DND-41 (cell line): ENCODE measurements at regions not wholly inside any gene's neighbourhood (a gene's known extent, or its start where the extent isn't known, plus 50 kb on each side); places are given as distances from the start of the nearest gene placed in this dataset.

ENCODE experiments used
- ATAC-seq: fragments of 200-7000 bp; cut with Tn5 transposase; 3 replicates; pipeline ENCODE4 v1.9.1; 2021; ENCODE audit warnings: low read depth; ENCODE audit not compliant: insufficient read depth
- DNase-seq: peaks from one replicate; pipeline ENCODE4 v3.0.0-alpha.2; 2020
- H2AFZ ChIP-seq: 2 replicates; pipeline ENCODE4 v1.6.0; 2012; ENCODE audit warnings: low read depth, low read length
- H3K27ac ChIP-seq: 2 replicates; pipeline ENCODE4 v1.5.1; 2012; ENCODE audit warnings: low read length, inconsistent platforms
- H3K27me3 ChIP-seq: fragments of 200-600 bp; sonication (generic); 2 replicates; pipeline ENCODE4 v1.6.0; 2012; ENCODE audit warnings: low read length, mild to moderate bottlenecking, inconsistent platforms; ENCODE audit not compliant: insufficient read depth, poor library complexity
- H3K36me3 ChIP-seq: 2 replicates; pipeline ENCODE4 v1.5.1; 2012; ENCODE audit warnings: low read length, inconsistent platforms; ENCODE audit not compliant: insufficient read depth
- H3K4me1 ChIP-seq: 2 replicates; pipeline ENCODE4 v1.5.1; 2012; ENCODE audit warnings: mild to moderate bottlenecking, low read length; ENCODE audit not compliant: insufficient read depth
- H3K4me2 ChIP-seq: 2 replicates; pipeline ENCODE4 v1.6.0; 2012; ENCODE audit warnings: mild to moderate bottlenecking, moderate library complexity, low read length, inconsistent platforms; ENCODE audit not compliant: insufficient read depth
- H3K4me3 ChIP-seq, 2 experiments: fragments of 200-600 bp in 1 of 2; shearing (Covaris generic) in 1 of 2; 2 replicates each; pipeline ENCODE4 v1.5.1; 2012 to 2016; ENCODE audit warnings: inconsistent platforms in 2 of 2, low read length in 2 of 2, mild to moderate bottlenecking in 2 of 2, low read depth in 1 of 2, moderate library complexity in 1 of 2
- H3K79me2 ChIP-seq: 2 replicates; pipeline ENCODE4 v1.6.0; 2012; ENCODE audit warnings: low read length, inconsistent platforms; ENCODE audit not compliant: insufficient read depth
- H3K9ac ChIP-seq: 2 replicates; pipeline ENCODE4 v1.6.0; 2012; ENCODE audit warnings: low read depth, mild to moderate bottlenecking, inconsistent platforms, low read length, moderate library complexity
- H3K9me3 ChIP-seq: 2 replicates; pipeline ENCODE4 v1.5.1; 2012; ENCODE audit warnings: low read length, moderate library complexity, mild to moderate bottlenecking, inconsistent platforms; ENCODE audit not compliant: insufficient read depth, severe bottlenecking
- H4K20me1 ChIP-seq: 2 replicates; pipeline ENCODE4 v1.6.0; 2012; ENCODE audit warnings: low read length; ENCODE audit not compliant: insufficient read depth
- EZH2 ChIP-seq: IDR thresholded peaks from 3 replicates; pipeline ENCODE4 v1.6.1; 2012; ENCODE audit warnings: borderline replicate concordance, low read depth, mild to moderate bottlenecking, moderate library complexity, low read length, inconsistent platforms; ENCODE audit not compliant: severe bottlenecking
- TF ChIP-seq, protein P1 (sequence below): IDR thresholded peaks from 2 replicates; pipeline ENCODE4 v1.5.1; 2012; ENCODE audit warnings: borderline replicate concordance, low read length, moderate library complexity, mild to moderate bottlenecking; ENCODE audit not compliant: poor library complexity, severe bottlenecking; ENCODE audit errors: extremely low read depth

GRCh38 chr22:48577691-48578090, 1250.0 kb downstream of the BRD1 start:
- TF ChIP-seq, protein P1, sequence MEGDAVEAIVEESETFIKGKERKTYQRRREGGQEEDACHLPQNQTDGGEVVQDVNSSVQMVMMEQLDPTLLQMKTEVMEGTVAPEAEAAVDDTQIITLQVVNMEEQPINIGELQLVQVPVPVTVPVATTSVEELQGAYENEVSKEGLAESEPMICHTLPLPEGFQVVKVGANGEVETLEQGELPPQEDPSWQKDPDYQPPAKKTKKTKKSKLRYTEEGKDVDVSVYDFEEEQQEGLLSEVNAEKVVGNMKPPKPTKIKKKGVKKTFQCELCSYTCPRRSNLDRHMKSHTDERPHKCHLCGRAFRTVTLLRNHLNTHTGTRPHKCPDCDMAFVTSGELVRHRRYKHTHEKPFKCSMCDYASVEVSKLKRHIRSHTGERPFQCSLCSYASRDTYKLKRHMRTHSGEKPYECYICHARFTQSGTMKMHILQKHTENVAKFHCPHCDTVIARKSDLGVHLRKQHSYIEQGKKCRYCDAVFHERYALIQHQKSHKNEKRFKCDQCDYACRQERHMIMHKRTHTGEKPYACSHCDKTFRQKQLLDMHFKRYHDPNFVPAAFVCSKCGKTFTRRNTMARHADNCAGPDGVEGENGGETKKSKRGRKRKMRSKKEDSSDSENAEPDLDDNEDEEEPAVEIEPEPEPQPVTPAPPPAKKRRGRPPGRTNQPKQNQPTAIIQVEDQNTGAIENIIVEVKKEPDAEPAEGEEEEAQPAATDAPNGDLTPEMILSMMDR = no peak
- no peak for TF ChIP-seq EZH2
- no peaks in the 10 kb centered on the region for H3K27me3 ChIP-seq
- no peak overlapping the region for H3K9ac ChIP-seq
- H3K4me1 ChIP-seq = no peaks in the 10 kb centered on the region
- no peak overlapping the region for H3K4me3 ChIP-seq
- no peak overlapping the region for H3K27ac ChIP-seq
- no peak overlapping the region for H3K4me2 ChIP-seq
- DNase-seq (no peak), ATAC-seq (no peak)
- H4K20me1 ChIP-seq = no peaks in the 10 kb centered on the region
- no peaks in the 10 kb centered on the region for H3K79me2 ChIP-seq
- no peaks in the 10 kb centered on the region for H3K36me3 ChIP-seq
- H2AFZ ChIP-seq = no peak overlapping the region
- no peaks in the 10 kb centered on the region for H3K9me3 ChIP-seq

DNA sequence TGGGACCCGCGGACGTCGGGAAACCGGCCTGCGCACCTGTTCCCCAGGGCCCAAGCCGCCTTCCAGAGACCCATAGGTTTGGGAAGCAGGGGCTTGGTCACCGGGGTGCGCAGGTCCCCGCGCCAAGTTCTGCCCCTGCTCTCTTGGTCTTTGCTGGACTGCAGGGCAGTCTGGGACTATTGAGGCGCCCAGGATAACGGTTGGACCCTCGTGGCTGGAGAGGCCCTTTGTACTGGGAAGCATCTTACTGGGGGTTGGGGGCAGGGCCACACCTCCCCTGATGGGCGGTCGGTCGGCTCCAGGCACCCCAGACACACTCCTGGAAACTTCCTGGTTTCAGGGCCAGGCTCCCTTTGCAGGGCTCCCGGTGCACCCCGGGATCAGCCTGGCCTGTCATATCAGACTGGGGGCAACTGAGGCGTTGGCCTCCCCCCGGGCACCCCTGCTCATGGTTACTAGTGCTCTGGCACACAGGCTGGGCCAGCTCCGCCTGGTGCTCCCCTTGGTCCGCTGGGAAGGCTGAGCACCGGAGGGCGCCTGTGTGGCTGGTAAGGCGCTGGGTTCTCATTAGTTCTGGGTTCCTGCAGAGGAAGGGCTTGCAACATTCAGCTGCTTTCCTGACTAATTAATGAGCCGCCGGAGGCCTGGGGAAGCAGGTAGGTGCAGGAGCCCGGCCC, 1250.5 kb downstream of the BRD1 start:
- peaks cover under 1% of the 10 kb centered on the region for H3K9me3 ChIP-seq
- no peak overlapping the region for H3K4me2 ChIP-seq
- H2AFZ ChIP-seq = no peak overlapping the region
- no peaks in the 10 kb centered on the region for H3K4me1 ChIP-seq
- H4K20me1 ChIP-seq = no peaks in the 10 kb centered on the region
- H3K4me3 ChIP-seq = no peak overlapping the region
- TF ChIP-seq, protein P1 = no peak
- H3K36me3 ChIP-seq = no peaks in the 10 kb centered on the region
- no peak overlapping the region for H3K27ac ChIP-seq
- no peak overlapping the region for H3K9ac ChIP-seq
- H3K27me3 ChIP-seq = no peaks in the 10 kb centered on the region
- DNase-seq (no peak), ATAC-seq (no peak)
- no peaks in the 10 kb centered on the region for H3K79me2 ChIP-seq

DNA sequence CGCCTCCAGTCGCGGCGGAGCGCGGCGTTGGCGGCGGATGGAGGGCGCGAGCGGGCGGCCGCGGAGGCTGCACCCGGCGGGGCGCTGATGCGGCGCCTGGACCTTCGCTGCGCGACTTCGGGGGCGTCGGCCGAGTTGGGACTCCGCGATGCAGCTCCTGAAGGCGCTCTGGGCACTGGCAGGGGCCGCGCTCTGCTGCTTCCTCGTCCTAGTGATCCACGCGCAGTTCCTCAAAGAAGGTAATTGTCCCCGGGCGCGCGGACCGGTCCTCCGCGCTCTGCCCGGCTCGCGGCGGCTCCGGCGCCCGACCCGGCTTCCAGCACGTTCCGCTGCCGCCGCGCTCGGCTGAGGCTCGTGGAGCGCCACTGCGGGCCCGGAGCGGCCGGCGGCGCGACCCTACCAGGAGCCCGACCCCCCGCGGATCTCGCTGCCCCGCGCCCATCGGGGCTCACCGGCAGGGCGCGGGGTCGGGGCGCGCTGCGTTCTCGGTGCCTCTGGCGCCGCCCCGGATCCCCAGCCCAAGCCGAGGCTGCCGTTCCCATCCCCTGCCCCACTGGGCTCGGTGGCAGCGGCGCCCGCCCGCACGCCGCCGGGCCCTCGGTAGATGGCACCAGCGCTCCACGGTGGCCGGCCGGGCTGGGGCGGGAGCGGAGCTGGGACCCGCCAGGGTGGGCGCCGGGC, 1251.2 kb downstream of the BRD1 start:
- Histone ChIP-seq H3K9me3 (peaks cover 7% of the 10 kb centered on the region), H3K27ac (no peak overlapping the region), H2AFZ (no peak overlapping the region), H3K27me3 (no peaks in the 10 kb centered on the region), H3K4me2 (no peak overlapping the region), H3K4me3 (no peak overlapping the region), H3K9ac (no peak overlapping the region), H3K36me3 (no peaks in the 10 kb centered on the region), H4K20me1 (no peaks in the 10 kb centered on the region), H3K4me1 (no peaks in the 10 kb centered on the region), H3K79me2 (no peaks in the 10 kb centered on the region)
- TF ChIP-seq, protein P1 = no peak
- TF ChIP-seq EZH2 = no peak
- no peak for DNase-seq
- no peak for ATAC-seq
